Stomach smooth muscle (tissue), 2 donors: ENCODE measurements at regions not wholly inside any gene's neighbourhood (a gene's known extent, or its start where the extent isn't known, plus 50 kb on each side); places are given as distances from the start of the nearest gene placed in this dataset.

Experiments used
- H3K27ac ChIP-seq: one replicate; pipeline ENCODE4 v1.7.0; 2013; ENCODE audit warnings: mild to moderate bottlenecking, low read length, inconsistent platforms
- H3K27me3 ChIP-seq, 2 donors: one replicate each; pipeline ENCODE4 v1.7.0; 2013; ENCODE audit warnings: low read length in 2 of 2; ENCODE audit not compliant: insufficient read depth in 2 of 2, control insufficient read depth in 1 of 2
- H3K36me3 ChIP-seq, 2 donors: one replicate each; pipeline ENCODE4 v1.7.0; 2013; ENCODE audit warnings: low read length in 2 of 2; ENCODE audit not compliant: control insufficient read depth in 2 of 2, insufficient read depth in 2 of 2
- H3K4me1 ChIP-seq: one replicate; pipeline ENCODE4 v1.7.0; 2013; ENCODE audit warnings: low read length; ENCODE audit not compliant: control insufficient read depth, insufficient read depth
- H3K4me3 ChIP-seq, 2 donors: one replicate each; pipeline ENCODE4 v1.7.0; 2013; ENCODE audit warnings: low read length in 2 of 2
- H3K9ac ChIP-seq, 2 donors: one replicate each; pipeline ENCODE4 v1.7.0; 2013; ENCODE audit warnings: low read length in 2 of 2, mild to moderate bottlenecking in 1 of 2
- H3K9me3 ChIP-seq, 2 donors: one replicate each; pipeline ENCODE4 v1.7.0; 2013; ENCODE audit warnings: low read length in 2 of 2; ENCODE audit not compliant: control insufficient read depth in 2 of 2
- donor health status: healthy.
- donor health status: Pancreatic carcinoma.

DNA sequence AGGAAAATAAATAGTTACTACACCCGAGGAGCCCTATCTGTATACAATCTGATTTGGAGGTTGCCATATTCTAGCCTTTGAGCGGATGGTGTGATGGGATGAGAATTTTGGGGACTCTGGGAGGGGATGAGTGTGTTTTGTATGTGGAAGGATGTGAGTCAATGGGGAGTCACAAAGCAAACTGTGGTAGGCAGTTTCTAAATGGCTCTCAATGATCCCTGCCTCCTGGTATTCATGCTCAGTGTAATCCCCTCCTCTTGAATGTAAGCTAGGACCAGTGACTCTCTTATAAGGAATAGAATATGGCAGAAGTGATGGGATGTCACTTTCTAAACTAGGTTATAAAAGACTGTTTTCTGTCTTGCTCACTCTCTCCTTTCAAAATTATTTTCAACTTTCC lies 205.7 kb upstream of the RIOK2 start:
- Histone ChIP-seq H3K36me3 (no peaks in the 10 kb centered on the region), H3K4me1 (no peaks in the 10 kb centered on the region)

DNA sequence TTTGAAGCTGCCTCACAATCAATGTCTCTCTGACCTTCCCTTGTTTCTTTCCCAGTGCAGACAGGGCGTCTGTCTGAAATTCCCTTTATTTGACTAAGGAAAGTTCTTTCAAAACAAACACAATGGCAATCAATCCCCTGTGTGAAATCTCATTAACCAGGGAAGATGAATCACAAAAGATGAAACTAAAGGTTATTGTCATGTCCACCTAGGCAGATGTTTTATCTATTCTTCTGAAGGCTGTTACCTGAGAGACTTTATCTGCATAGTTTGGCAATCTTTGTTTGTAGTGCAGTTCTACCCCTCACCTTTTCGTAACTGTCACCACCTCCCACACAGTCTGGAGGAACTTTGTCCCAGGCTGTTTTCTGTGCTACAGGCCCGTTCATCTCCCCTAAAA lies 217.5 kb upstream of the RIOK2 start:
- Histone ChIP-seq H3K27ac (no peak overlapping the region), H3K9ac (no peak overlapping the region), H3K9me3 (no peaks in the 10 kb centered on the region), H3K27me3 (no peaks in the 10 kb centered on the region), H3K4me3 (no peak overlapping the region), H3K4me1 (no peaks in the 10 kb centered on the region), H3K36me3 (no peaks in the 10 kb centered on the region)

More for the DNA sequence above, 205.7 kb upstream of the RIOK2 start:
- H3K27me3 ChIP-seq, result no peaks in the 10 kb centered on the region
- H3K9me3 ChIP-seq, result no peaks in the 10 kb centered on the region
- H3K4me3 ChIP-seq, result no peak overlapping the region
- no peak overlapping the region for H3K9ac ChIP-seq
- H3K27ac ChIP-seq, result no peak overlapping the region

DNA sequence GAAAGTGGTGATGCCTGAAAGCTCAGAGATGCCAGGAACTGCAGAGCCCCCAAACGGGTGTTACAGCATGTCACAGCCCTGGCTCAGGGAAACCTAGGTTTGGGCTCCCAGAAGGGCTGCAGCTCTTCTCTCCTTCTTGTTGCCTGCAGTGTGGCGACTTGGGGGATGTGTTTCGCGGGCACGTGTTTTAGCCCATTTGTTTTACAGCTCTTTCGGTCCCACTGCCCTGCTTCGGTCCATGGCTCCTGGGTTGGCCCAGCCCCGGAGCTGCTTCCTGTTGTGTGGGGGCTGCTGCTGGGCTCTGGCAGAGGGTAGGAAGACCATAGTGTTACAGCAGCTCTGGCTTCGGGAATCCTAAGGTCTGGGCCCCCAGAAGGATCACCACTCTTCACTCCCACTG lies 222.9 kb upstream of the RIOK2 start:
- Histone ChIP-seq H3K4me1 (no peaks in the 10 kb centered on the region), H3K36me3 (no peaks in the 10 kb centered on the region), H3K9ac (no peak overlapping the region), H3K4me3 (no peak overlapping the region), H3K27me3 (no peaks in the 10 kb centered on the region), H3K27ac (no peak overlapping the region), H3K9me3 (no peaks in the 10 kb centered on the region)

DNA sequence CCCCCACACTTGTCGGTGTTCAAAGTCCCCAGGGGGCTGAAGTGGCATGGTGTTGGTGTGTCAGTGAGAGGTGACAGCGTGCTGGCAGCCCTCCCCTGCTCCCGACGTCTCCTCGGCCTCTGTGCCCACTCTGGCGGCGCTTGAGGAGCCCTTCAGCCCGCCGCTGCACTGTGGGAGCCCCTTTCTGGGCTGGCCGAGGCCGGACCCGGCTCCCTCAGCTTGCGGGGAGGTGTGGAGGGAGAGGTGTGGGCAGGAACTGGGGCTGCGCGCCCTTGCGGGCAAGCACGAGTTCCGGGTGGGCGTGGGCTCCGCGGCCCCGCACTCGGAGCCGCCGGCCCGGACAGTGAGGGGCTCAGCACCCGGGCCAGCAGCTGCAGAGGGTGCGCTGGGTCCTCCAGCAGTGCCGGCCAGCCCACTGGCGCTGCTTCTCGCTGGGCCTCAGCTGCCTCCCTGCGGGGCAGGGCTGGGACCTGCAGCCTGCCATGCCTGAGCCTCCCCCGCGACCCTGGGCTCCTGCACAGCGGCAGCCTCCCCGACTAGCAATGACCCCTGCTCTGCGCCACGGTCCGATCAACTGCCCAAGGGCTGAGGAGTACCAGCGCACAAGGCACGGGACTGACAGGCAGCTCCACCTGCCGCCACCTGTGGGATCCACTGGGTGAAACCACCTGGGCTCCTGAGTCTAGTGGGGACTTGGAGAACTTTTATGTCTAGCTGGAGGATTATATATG lies 224.1 kb upstream of the RIOK2 start:
- Histone ChIP-seq H3K27ac (no peak overlapping the region), H3K9me3 (no peaks in the 10 kb centered on the region), H3K9ac (no peak overlapping the region), H3K4me3 (no peak overlapping the region), H3K4me1 (no peaks in the 10 kb centered on the region), H3K27me3 (no peaks in the 10 kb centered on the region), H3K36me3 (no peaks in the 10 kb centered on the region)

DNA sequence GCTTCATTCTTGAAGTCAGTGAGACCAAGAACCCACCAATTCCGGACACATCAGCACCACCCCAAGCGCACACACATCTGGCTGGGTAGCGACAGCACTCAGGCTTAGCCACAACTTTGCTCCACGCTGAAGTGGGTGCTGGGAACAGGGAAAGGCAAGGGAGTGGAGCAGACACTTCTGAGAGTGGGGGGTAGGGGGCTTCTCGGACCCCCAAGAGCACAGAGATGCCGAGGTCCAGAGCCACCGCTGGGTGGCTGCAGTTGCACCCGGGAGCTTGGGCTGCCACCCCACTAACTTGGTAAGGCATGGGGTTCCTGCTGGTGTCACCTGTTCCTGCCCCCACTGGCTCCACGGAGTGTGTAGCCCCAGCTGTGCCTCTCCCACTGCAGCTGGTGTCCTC lies 225.3 kb upstream of the RIOK2 start:
- Histone ChIP-seq H3K4me1 (no peaks in the 10 kb centered on the region), H3K27me3 (no peaks in the 10 kb centered on the region), H3K4me3 (no peak overlapping the region), H3K9ac (no peak overlapping the region), H3K36me3 (no peaks in the 10 kb centered on the region), H3K27ac (no peak overlapping the region), H3K9me3 (no peaks in the 10 kb centered on the region)

DNA sequence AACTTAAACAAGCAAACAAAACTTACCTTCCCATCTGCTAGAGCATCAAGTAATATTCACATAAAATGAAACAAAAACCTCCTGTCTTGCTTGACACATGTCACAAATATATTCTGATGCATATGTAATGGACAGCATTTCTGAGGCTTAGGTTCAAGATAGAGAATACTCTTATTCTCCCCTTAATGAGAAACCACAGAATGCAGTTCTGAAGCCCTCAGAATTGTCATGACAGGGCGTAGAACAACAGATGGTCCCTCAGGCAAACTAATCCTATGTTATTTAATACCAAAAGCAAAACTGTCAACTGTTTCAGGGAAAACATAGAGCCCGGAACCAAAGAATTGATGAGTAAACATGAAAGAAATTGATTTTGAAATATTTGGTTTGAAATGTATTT lies 229.9 kb upstream of the RIOK2 start:
- Histone ChIP-seq H3K36me3 (no peaks in the 10 kb centered on the region), H3K4me3 (no peak overlapping the region), H3K9ac (no peak overlapping the region), H3K27ac (no peak overlapping the region), H3K9me3 (no peaks in the 10 kb centered on the region), H3K27me3 (no peaks in the 10 kb centered on the region), H3K4me1 (no peaks in the 10 kb centered on the region)

DNA sequence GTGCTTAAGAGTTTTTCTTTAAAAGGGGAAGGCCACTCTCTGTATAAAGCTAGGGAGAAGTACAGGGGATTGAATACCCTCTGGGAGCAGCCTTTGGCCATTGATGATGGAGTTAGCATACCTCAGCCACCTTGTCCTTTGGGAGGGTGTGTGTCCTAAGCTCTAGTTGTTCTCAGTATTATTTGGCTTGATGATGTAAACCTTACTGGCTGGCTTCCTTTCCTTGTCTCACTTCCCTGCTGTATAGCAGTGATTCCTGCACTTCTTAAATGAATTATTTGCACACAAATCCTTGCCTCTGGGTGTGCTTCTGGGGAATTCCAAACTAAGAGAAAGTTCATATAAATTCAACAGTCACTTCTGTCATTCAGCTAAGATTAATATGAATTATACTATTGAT lies 234.9 kb upstream of the RIOK2 start:
- Histone ChIP-seq H3K9me3 (no peaks in the 10 kb centered on the region), H3K36me3 (no peaks in the 10 kb centered on the region), H3K27me3 (no peaks in the 10 kb centered on the region), H3K9ac (no peak overlapping the region), H3K4me1 (no peaks in the 10 kb centered on the region), H3K27ac (no peak overlapping the region), H3K4me3 (no peak overlapping the region)

DNA sequence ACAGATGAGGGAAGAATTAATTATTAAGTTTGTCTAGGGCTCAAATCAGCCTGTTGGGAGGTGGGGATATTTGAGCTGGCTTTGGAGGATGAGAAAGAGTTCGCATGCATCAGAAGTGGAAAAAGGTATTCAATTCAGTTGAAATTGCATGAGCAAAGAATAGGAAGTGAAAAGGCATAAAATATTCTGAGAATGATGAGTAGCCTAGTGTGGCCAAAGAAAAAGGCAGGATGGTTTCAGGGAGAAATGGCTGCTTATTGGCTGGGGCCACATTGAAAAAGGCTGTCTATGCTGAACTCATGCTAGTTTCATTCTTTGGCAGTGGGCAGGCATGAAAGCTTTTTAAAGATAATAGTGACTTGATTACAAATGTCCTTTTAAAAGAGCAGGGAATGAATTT lies 235.4 kb upstream of the RIOK2 start:
- Histone ChIP-seq H3K4me1 (no peaks in the 10 kb centered on the region), H3K27me3 (no peaks in the 10 kb centered on the region), H3K36me3 (no peaks in the 10 kb centered on the region), H3K4me3 (no peak overlapping the region), H3K9ac (no peak overlapping the region), H3K27ac (no peak overlapping the region), H3K9me3 (no peaks in the 10 kb centered on the region)

DNA sequence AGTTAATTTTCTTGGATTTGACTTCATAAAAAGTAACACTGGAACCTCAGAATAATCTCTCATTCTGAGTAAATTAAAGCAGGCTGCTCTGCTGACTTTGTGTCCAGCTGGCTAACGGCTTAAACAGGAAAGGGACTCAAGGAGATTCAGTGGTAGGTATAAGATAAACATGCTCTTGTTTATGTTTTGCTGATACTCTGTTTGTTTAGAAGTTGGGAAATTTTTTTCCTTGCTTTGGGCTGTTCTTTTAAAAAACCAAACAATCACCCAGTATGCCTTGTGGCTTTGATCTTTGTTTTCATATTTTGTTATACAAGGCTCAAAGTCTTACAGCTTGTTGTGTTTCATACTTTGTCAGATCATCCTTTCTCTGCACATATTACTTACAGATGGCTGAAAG lies 237.6 kb upstream of the RIOK2 start:
- Histone ChIP-seq H3K4me3 (no peak overlapping the region), H3K27me3 (no peaks in the 10 kb centered on the region), H3K36me3 (no peaks in the 10 kb centered on the region), H3K4me1 (no peaks in the 10 kb centered on the region), H3K9me3 (no peaks in the 10 kb centered on the region), H3K9ac (no peak overlapping the region), H3K27ac (no peak overlapping the region)

DNA sequence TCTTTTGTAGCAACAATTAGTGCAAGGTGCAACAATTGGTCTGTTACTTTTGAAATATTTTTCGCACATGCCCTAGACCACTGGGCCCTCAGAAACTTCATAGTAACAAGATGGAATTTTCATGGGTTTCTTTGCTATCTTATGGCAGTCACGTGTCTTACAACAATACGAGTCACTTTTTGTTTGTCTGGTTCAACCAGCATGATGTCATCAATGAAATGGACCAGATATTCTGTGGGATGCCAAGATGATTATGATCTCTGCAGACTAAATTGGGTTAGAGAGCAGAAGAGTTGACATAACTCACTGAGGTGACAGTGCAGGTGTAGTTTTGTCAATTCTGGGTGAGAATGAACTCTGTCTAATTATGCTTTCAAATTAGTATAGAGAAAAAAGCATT lies 239.6 kb upstream of the RIOK2 start:
- H3K9ac ChIP-seq, result no peak overlapping the region
- no peaks in the 10 kb centered on the region for H3K4me1 ChIP-seq
- H3K9me3 ChIP-seq, result no peaks in the 10 kb centered on the region
- H3K36me3 ChIP-seq, result no peaks in the 10 kb centered on the region
- H3K4me3 ChIP-seq, result no peak overlapping the region
- H3K27me3 ChIP-seq, result no peaks in the 10 kb centered on the region
- H3K27ac ChIP-seq, result no peak overlapping the region

DNA sequence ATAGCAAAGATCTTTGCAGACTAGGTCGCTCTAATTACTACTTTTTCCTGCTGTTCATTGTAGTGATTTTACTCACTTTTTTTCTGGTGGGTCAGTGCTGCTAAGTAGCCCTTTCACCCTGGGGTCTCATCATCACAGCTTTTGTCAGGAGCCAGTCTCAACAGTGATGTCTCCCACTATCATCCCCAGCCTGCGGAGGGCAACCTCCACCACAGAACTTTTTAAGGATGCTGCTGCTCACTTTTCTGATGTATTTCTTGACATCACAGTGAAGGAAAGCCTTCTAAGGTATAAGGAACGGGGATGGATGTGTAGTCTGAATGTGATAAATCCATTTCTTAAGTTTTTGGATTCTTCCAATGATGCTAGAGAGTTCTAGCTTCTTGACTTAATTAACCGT lies 242.5 kb upstream of the RIOK2 start:
- Histone ChIP-seq H3K4me3 (no peak overlapping the region), H3K27ac (no peak overlapping the region), H3K27me3 (no peaks in the 10 kb centered on the region)

More for the DNA sequence above, 242.5 kb upstream of the RIOK2 start:
- Histone ChIP-seq H3K4me1 (no peaks in the 10 kb centered on the region), H3K9ac (no peak overlapping the region), H3K36me3 (no peaks in the 10 kb centered on the region), H3K9me3 (no peaks in the 10 kb centered on the region)
